ENCODE measurements at regions not wholly inside any gene's neighbourhood (a gene's known extent, or its start where the extent isn't known, plus 50 kb on each side); places are given as distances from the start of the nearest gene placed in this dataset.

DNA sequence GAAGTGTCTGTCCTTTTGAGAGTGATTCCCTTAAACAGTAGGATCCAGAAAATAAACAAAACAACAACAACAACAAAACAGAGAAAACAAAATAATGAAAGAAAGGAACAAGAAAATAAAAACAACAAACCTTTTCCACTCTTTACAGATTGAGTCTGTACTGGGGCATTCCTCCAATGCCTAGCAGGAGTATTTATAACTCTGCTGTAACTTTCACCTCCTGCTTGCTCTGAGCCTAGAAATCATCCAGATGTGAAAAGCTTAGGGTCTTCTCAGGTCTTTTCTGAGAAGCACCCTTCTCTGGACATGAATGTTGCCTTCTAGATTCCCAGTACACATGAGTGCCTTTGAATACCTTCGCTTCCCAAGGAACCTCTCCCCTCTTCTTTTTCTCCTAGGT lies 1239.4 kb downstream of the CNTNAP5 start:
- no peak overlapping the region for H3K4me3 ChIP-seq
- no peaks in the 10 kb centered on the region for H3K36me3 ChIP-seq
- no peaks in the 10 kb centered on the region for H3K27me3 ChIP-seq
- no peak for DNase-seq
- TF ChIP-seq POLR2A (IDR thresholded peaks at IDR 0.05), result no peak
- TF ChIP-seq, protein P1, sequence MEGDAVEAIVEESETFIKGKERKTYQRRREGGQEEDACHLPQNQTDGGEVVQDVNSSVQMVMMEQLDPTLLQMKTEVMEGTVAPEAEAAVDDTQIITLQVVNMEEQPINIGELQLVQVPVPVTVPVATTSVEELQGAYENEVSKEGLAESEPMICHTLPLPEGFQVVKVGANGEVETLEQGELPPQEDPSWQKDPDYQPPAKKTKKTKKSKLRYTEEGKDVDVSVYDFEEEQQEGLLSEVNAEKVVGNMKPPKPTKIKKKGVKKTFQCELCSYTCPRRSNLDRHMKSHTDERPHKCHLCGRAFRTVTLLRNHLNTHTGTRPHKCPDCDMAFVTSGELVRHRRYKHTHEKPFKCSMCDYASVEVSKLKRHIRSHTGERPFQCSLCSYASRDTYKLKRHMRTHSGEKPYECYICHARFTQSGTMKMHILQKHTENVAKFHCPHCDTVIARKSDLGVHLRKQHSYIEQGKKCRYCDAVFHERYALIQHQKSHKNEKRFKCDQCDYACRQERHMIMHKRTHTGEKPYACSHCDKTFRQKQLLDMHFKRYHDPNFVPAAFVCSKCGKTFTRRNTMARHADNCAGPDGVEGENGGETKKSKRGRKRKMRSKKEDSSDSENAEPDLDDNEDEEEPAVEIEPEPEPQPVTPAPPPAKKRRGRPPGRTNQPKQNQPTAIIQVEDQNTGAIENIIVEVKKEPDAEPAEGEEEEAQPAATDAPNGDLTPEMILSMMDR (IDR thresholded peaks at IDR 0.05), result no peak
- H3K27ac ChIP-seq, result no peak overlapping the region
- H3K4me1 ChIP-seq, result no peaks in the 10 kb centered on the region
- no peaks in the 10 kb centered on the region for H3K9me3 ChIP-seq

DNA sequence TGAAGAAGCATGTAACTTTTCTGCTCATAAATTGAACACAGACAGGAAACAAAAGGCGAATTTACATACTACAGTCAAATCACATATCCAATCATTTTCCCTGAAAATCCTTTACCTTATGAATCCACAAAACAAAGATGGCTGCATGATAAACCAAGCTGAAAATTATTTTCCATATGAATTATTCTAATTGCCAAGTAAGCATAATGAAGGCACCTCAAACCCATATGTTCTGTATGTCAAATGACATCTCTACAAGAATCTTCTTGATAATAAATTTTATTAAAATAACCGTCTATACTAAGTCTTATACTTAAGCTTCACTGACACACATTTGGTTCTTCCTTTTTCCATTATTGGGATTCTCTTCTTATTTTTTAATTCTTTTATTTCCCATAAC lies 1242.6 kb downstream of the CNTNAP5 start:
- Histone ChIP-seq H3K4me3 (no peak overlapping the region), H3K9me3 (no peaks in the 10 kb centered on the region), H3K36me3 (no peaks in the 10 kb centered on the region), H3K4me1 (no peaks in the 10 kb centered on the region), H3K27me3 (no peaks in the 10 kb centered on the region), H3K27ac (no peak overlapping the region)
- DNase-seq, result no peak
- no peak for TF ChIP-seq POLR2A (IDR thresholded peaks at IDR 0.05)
- TF ChIP-seq, protein P1 (IDR thresholded peaks at IDR 0.05), result no peak

DNA sequence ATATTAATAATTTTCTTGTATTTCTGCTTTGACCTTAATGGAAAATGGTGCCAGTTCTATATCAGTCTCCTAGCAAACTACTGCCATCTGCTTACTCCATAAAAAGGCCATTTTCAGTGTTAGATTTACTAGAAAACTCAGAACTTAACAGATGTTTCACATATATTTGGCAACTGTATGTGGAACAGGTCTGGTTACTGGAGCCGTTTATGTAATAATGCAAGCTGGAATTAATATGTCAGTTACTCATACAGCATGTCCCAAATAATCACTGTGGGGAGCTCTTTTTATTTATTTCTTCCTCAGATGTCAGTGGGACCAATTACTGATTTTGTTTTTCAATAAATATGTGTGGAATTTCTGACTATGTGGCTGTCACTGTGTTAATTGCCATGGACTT lies 1247.6 kb downstream of the CNTNAP5 start:
- no peak overlapping the region for H3K4me3 ChIP-seq
- H3K4me1 ChIP-seq, result no peaks in the 10 kb centered on the region
- no peak overlapping the region for H3K27ac ChIP-seq
- no peaks in the 10 kb centered on the region for H3K27me3 ChIP-seq
- H3K36me3 ChIP-seq, result no peaks in the 10 kb centered on the region
- no peak for DNase-seq
- no peaks in the 10 kb centered on the region for H3K9me3 ChIP-seq
- TF ChIP-seq POLR2A (IDR thresholded peaks at IDR 0.05), result no peak
- TF ChIP-seq, protein P1 (IDR thresholded peaks at IDR 0.05), result no peak

DNA sequence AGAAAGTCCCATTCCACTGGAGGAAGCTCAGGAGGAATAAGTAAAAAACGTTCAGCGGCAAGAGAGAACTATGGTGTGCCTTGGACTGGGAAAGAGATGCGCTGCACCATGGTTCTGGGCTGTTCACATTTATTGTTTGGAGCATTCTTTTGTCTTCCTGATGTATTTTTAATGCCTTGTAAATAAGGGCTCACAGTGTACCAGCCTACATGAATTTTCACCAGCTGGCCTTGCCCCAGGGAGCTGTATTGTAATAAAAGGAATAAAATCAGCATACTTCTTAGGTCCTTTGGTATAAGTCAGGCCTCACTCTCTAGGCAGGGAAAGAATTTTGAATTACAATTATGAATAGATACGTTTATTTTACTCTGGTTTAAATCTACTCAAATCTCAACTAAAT lies 1249.6 kb downstream of the CNTNAP5 start:
- no peaks in the 10 kb centered on the region for H3K27me3 ChIP-seq
- no peaks in the 10 kb centered on the region for H3K9me3 ChIP-seq
- no peak for TF ChIP-seq POLR2A (IDR thresholded peaks at IDR 0.05)
- TF ChIP-seq, protein P1 (IDR thresholded peaks at IDR 0.05), result no peak
- no peaks in the 10 kb centered on the region for H3K36me3 ChIP-seq
- H3K4me3 ChIP-seq, result no peak overlapping the region
- DNase-seq, result no peak
- no peak overlapping the region for H3K27ac ChIP-seq
- H3K4me1 ChIP-seq, result no peaks in the 10 kb centered on the region

DNA sequence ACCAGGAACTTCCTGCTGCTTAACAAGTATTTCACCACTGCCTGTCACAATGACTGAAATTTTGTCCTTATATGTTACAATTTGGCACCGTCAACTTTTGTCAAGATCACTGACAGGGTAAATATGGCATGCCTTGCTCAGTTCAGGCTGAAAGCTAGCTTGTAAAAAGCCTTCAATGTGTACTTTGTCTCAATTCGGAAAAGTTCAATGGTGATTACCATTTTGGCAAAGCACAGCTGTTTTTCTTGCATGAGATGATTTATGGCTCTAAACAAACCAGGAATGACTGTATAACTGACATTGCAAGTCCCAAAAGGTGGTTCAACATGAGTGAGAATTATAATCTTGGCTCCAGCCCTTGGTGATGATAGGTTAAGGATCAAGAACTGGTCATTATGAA lies 1255.2 kb downstream of the CNTNAP5 start:
- TF ChIP-seq, protein P1 (IDR thresholded peaks at IDR 0.05), result no peak
- TF ChIP-seq POLR2A (IDR thresholded peaks at IDR 0.05), result no peak
- Histone ChIP-seq H3K27ac (no peak overlapping the region), H3K4me3 (no peak overlapping the region), H3K36me3 (no peaks in the 10 kb centered on the region), H3K4me1 (no peaks in the 10 kb centered on the region), H3K9me3 (no peaks in the 10 kb centered on the region), H3K27me3 (no peaks in the 10 kb centered on the region)
- DNase-seq, result no peak

DNA sequence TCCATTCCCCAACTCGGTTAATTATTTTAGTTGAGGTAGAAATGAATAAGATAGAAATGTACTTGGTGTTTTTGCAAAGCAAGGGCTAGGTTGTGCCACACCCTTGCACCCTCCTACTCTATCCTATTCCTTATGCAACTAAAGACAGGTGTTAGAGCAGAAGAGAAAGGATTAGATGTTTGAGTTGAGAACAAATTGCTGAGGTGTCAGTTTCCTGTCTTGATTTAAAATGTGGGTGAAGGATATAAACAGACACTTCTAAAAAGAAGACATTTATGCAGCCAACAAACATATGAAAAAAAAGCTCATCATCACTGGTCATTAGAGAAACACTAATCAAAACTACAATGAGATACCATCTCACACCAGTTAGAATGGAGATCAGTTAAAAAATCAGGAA lies 1256.2 kb downstream of the CNTNAP5 start:
- Histone ChIP-seq H3K27me3 (no peaks in the 10 kb centered on the region), H3K4me3 (no peak overlapping the region), H3K27ac (no peak overlapping the region), H3K9me3 (no peaks in the 10 kb centered on the region), H3K36me3 (no peaks in the 10 kb centered on the region), H3K4me1 (no peaks in the 10 kb centered on the region)
- TF ChIP-seq, protein P1 (IDR thresholded peaks at IDR 0.05), result no peak
- TF ChIP-seq POLR2A (IDR thresholded peaks at IDR 0.05), result no peak
- no peak for DNase-seq
